ENCODE measurements at regions not wholly inside any gene's neighbourhood (a gene's known extent, or its start where the extent isn't known, plus 50 kb on each side); places are given as distances from the start of the nearest gene placed in this dataset.

GRCh38 chr1:98373056-98373455 lies 288.5 kb upstream of the SNX7 start:
- DNase-seq (ENCODE audit: low spot score) (no peak), ATAC-seq (ENCODE audit: insufficient number of reproducible peaks, low FRiP score, low read depth) (no peak)
- H3K9me3 ChIP-seq, result no peaks in the 10 kb centered on the region
- no peak for TF ChIP-seq CTCF (IDR thresholded peaks at IDR 0.05)
- H3K4me3 ChIP-seq, result no peak overlapping the region
- no peaks in the 10 kb centered on the region for H3K36me3 ChIP-seq
- H3K27me3 ChIP-seq (replicated peaks; ENCODE audit: insufficient read depth), result no peaks in the 10 kb centered on the region
- no peak overlapping the region for H3K27ac ChIP-seq
- no peaks in the 10 kb centered on the region for H3K4me1 ChIP-seq (ENCODE audit: control insufficient read depth in 1 of 2, low read depth in 2 of 2)

- Histone ChIP-seq H3K27me3 (replicated peaks; ENCODE audit: insufficient read depth) (no peaks in the 10 kb centered on the region), H3K9me3 (no peaks in the 10 kb centered on the region), H3K36me3 (no peaks in the 10 kb centered on the region), H3K27ac (no peak overlapping the region), H3K4me1 (ENCODE audit: control insufficient read depth in 1 of 2, low read depth in 2 of 2) (no peaks in the 10 kb centered on the region), H3K4me3 (no peak overlapping the region)
- ATAC-seq (ENCODE audit: insufficient number of reproducible peaks, low FRiP score, low read depth) (no peak), DNase-seq (ENCODE audit: low spot score) (no peak)
- no peak for TF ChIP-seq CTCF (IDR thresholded peaks at IDR 0.05)
Measured at GRCh38 chr1:98371764-98372163, 289.8 kb upstream of the SNX7 start.

- Histone ChIP-seq H3K9me3 (no peaks in the 10 kb centered on the region), H3K36me3 (no peaks in the 10 kb centered on the region), H3K4me3 (no peak overlapping the region), H3K27ac (no peak overlapping the region), H3K27me3 (replicated peaks; ENCODE audit: insufficient read depth) (no peaks in the 10 kb centered on the region), H3K4me1 (ENCODE audit: control insufficient read depth in 1 of 2, low read depth in 2 of 2) (no peaks in the 10 kb centered on the region)
- TF ChIP-seq CTCF (IDR thresholded peaks at IDR 0.05), result no peak
- no peak for DNase-seq (ENCODE audit: low spot score)
- ATAC-seq (ENCODE audit: insufficient number of reproducible peaks, low FRiP score, low read depth), result no peak
Measured at GRCh38 chr1:98369463-98369862, 292.1 kb upstream of the SNX7 start.

- no peak for DNase-seq (ENCODE audit: low spot score)
- Histone ChIP-seq H3K9me3 (no peaks in the 10 kb centered on the region), H3K4me1 (ENCODE audit: control insufficient read depth in 1 of 2, low read depth in 2 of 2) (no peaks in the 10 kb centered on the region), H3K27me3 (replicated peaks; ENCODE audit: insufficient read depth) (no peaks in the 10 kb centered on the region), H3K27ac (no peak overlapping the region), H3K4me3 (no peak overlapping the region), H3K36me3 (no peaks in the 10 kb centered on the region)
- TF ChIP-seq CTCF (IDR thresholded peaks at IDR 0.05), result no peak
- no peak for ATAC-seq (ENCODE audit: insufficient number of reproducible peaks, low FRiP score, low read depth)
Measured at GRCh38 chr1:98368995-98369394, 292.5 kb upstream of the SNX7 start.

GRCh38 chr1:98367426-98367825 lies 294.1 kb upstream of the SNX7 start:
- Histone ChIP-seq H3K36me3 (no peaks in the 10 kb centered on the region), H3K9me3 (no peaks in the 10 kb centered on the region), H3K4me3 (no peak overlapping the region), H3K27me3 (replicated peaks; ENCODE audit: insufficient read depth) (no peaks in the 10 kb centered on the region), H3K4me1 (ENCODE audit: control insufficient read depth in 1 of 2, low read depth in 2 of 2) (no peaks in the 10 kb centered on the region), H3K27ac (no peak overlapping the region)
- ATAC-seq (ENCODE audit: insufficient number of reproducible peaks, low FRiP score, low read depth) (no peak), DNase-seq (ENCODE audit: low spot score) (no peak)
- no peak for TF ChIP-seq CTCF (IDR thresholded peaks at IDR 0.05)

Measured in thoracic aorta (tissue), 2 donors.